Ovary (tissue), 7 donors: ENCODE measurements at regions not wholly inside any gene's neighbourhood (a gene's known extent, or its start where the extent isn't known, plus 50 kb on each side); places are given as distances from the start of the nearest gene placed in this dataset.

Experiments
- DNase-seq, 5 donors: peaks; one replicate each; pipeline ENCODE4 v3.0.0-alpha.2; 2019 to 2020
- H3K27ac ChIP-seq, 2 donors: fragments of 200-600 bp; one replicate each; pipeline versions ENCODE4 v1.5.1 to v1.8.0; 2019 to 2022
- H3K27me3 ChIP-seq: fragments of 200-600 bp; one replicate; pipeline ENCODE4 v1.8.0; 2022
- H3K36me3 ChIP-seq: fragments of 200-600 bp; sonication (generic); one replicate; pipeline ENCODE4 v1.5.1; 2019
- H3K4me1 ChIP-seq: one replicate; pipeline ENCODE4 v1.8.1; 2013; ENCODE audit warnings: mild to moderate bottlenecking, moderate library complexity; ENCODE audit not compliant: insufficient read depth
- H3K4me3 ChIP-seq: fragments of 200-600 bp; sonication (generic); one replicate; pipeline ENCODE4 v1.5.1; 2017
- H3K9me3 ChIP-seq, 2 donors: fragments of 200-600 bp in 1 of 2; sonication (generic) in 1 of 2; one replicate each; pipeline versions ENCODE4 v1.5.1 to v1.8.1; 2013 to 2019; ENCODE audit warnings: mild to moderate bottlenecking in 1 of 2, moderate library complexity in 1 of 2
- CTCF ChIP-seq, 3 donors: fragments of 450-650 bp in 2 of 3; fragments of 200-600 bp in 1 of 3; IDR thresholded peaks; one replicate each; pipeline versions ENCODE4 v1.5.1 to v1.8.0; 2016 to 2022; ENCODE audit warnings: antibody characterized with exemption in 3 of 3, mild to moderate bottlenecking in 1 of 3
- EP300 ChIP-seq: sonication (generic); formaldehyde crosslinking; IDR thresholded peaks from one replicate; pipeline ENCODE4 v1.6.1; 2017; ENCODE audit warnings: antibody characterized with exemption
- POLR2A ChIP-seq: fragments of 450-650 bp; IDR thresholded peaks from one replicate; pipeline ENCODE4 v1.6.1; 2017; ENCODE audit warnings: antibody characterized with exemption, mild to moderate bottlenecking, moderate library complexity
- WGBS, 3 donors: extraction: QIAGEN DNeasy Blood & Tissue Kit in 1 of 3; methylation state at CpG; one replicate each; pipeline versions ENCODE4 v1.1.5 to v1.1.7; 2013 to 2017; 5-methylcytosine and 5-hydroxymethylcytosine counted together
- intact Hi-C, 4 donors: fragments of 100-400 bp; cut with DNase I; formaldehyde crosslinking; loops; one replicate each; pipeline versions ENCODE4 v1.11.0 to v1.15.1; 2022 to 2023
- donor health status: DM: no; HTN: no; CAD: no; lungs with moderate emphysema.
- donor health status: DM: no; HTN: no; CAD: no.
- donor health status: Bipolar disorder and iron deficiency.
- donor health status: DM: no; HTN: no; CAD: no.
- donor health status: DM: yes; HTN: yes; CAD: no.

GRCh38 chr5:110013017-110013416, 323.3 kb downstream of the MAN2A1 start:
- no peak overlapping the region for H3K4me3 ChIP-seq
- DNase-seq: no peak
- H3K27me3 ChIP-seq: no peaks in the 10 kb centered on the region
- intact Hi-C loops: no loop called here
- TF ChIP-seq CTCF (IDR thresholded peaks at IDR 0.05) (no peak), POLR2A (no peak), EP300 (no peak)
- H3K36me3 ChIP-seq: no peaks in the 10 kb centered on the region
- H3K27ac ChIP-seq: no peak overlapping the region
- H3K4me1 ChIP-seq: no peaks in the 10 kb centered on the region
- no peaks in the 10 kb centered on the region for H3K9me3 ChIP-seq

- Histone ChIP-seq H3K27ac (no peak overlapping the region), H3K9me3 (no peaks in the 10 kb centered on the region), H3K4me3 (no peak overlapping the region), H3K36me3 (no peaks in the 10 kb centered on the region), H3K4me1 (no peaks in the 10 kb centered on the region), H3K27me3 (no peaks in the 10 kb centered on the region)
- DNase-seq: no peak
- 74 to 84% (median 79%) methylated on average over 2 of the region's 2 CpGs for WGBS, 3 donors
- intact Hi-C loops: no loop called here
- no peak for TF ChIP-seq POLR2A
- no peak for TF ChIP-seq EP300
- no peak for TF ChIP-seq CTCF (IDR thresholded peaks at IDR 0.05)
Observed at GRCh38 chr5:110017854-110018253, 328.1 kb downstream of the MAN2A1 start.

GRCh38 chr5:110018509-110018908, 328.8 kb downstream of the MAN2A1 start:
- no peaks in the 10 kb centered on the region for H3K9me3 ChIP-seq
- H3K27me3 ChIP-seq: no peaks in the 10 kb centered on the region
- H3K27ac ChIP-seq: no peak overlapping the region
- no peak overlapping the region for H3K4me3 ChIP-seq
- no peak for DNase-seq
- TF ChIP-seq CTCF (IDR thresholded peaks at IDR 0.05) (no peak), POLR2A (no peak), EP300 (no peak)
- no peaks in the 10 kb centered on the region for H3K36me3 ChIP-seq
- no peaks in the 10 kb centered on the region for H3K4me1 ChIP-seq
- intact Hi-C loops: no loop called here
- 83 to 98% (median 92%) methylated on average over 5 of the region's 5 CpGs for WGBS, 3 donors

GRCh38 chr5:110019119-110019518, 329.4 kb downstream of the MAN2A1 start:
- Histone ChIP-seq H3K4me1 (no peaks in the 10 kb centered on the region), H3K27ac (no peak overlapping the region), H3K9me3 (no peaks in the 10 kb centered on the region), H3K36me3 (no peaks in the 10 kb centered on the region), H3K4me3 (no peak overlapping the region), H3K27me3 (no peaks in the 10 kb centered on the region)
- 94 to 96% (median 94%) methylated on average over 6 of the region's 6 CpGs for WGBS, 3 donors
- intact Hi-C loops: no loop called here
- no peak for TF ChIP-seq POLR2A
- no peak for TF ChIP-seq EP300
- TF ChIP-seq CTCF (IDR thresholded peaks at IDR 0.05): no peak
- no peak for DNase-seq

GRCh38 chr5:110019780-110020179, 330.1 kb downstream of the MAN2A1 start:
- Histone ChIP-seq H3K36me3 (no peaks in the 10 kb centered on the region), H3K27me3 (no peaks in the 10 kb centered on the region), H3K27ac (no peak overlapping the region), H3K4me3 (no peak overlapping the region), H3K4me1 (no peaks in the 10 kb centered on the region), H3K9me3 (no peaks in the 10 kb centered on the region)
- TF ChIP-seq EP300: no peak
- TF ChIP-seq CTCF (IDR thresholded peaks at IDR 0.05): no peak
- no peak for TF ChIP-seq POLR2A
- WGBS, 3 donors: 91 to 93% (median 92%) methylated on average over 4 of the region's 4 CpGs
- intact Hi-C loops: no loop called here
- DNase-seq: no peak
